Skin epidermis (tissue), 12 donors: ENCODE measurements at regions not wholly inside any gene's neighbourhood (a gene's known extent, or its start where the extent isn't known, plus 50 kb on each side); places are given as distances from the start of the nearest gene placed in this dataset.
"Not testable (repeated sequence)": the region's sequence is repeated elsewhere in the genome, so short reads cannot be mapped to it uniquely, and the experiment has no call there.

Source experiments
- H3K27ac ChIP-seq, 21 experiments: fragments of 200-600 bp; sonication (generic) in 11 of 21; one replicate each; pipeline ENCODE4 v1.5.0; 2020; ENCODE audit warnings: mild to moderate bottlenecking in 3 of 21, inconsistent platforms in 2 of 21, moderate library complexity in 2 of 21
- H3K4me3 ChIP-seq, 7 experiments: fragments of 200-600 bp; sonication (generic) in 2 of 7; one replicate each; pipeline ENCODE4 v1.5.0; 2020; ENCODE audit warnings: inconsistent platforms in 2 of 7, mild to moderate bottlenecking in 2 of 7, moderate library complexity in 1 of 7

DNA sequence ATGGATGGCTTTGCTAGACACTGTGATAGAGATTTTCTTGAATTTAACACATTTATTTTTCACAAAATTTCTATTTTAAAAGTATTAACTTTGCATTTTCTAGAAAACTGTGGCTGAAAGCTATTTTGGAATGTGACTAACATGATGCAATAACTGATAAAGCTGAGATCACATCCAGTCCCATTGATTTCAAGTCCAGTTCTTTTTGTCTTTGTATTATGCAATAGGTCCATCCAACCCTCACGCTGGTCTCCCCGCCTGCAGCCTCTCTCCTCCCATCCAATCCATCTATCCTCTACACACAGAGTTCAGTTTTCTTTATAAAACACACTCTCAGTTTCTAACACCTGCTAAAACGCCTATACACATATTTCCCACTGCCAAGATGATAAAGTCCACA lies 178.8 kb downstream of the CNTN3 start:
- Histone ChIP-seq H3K4me3 (no peak overlapping the region), H3K27ac (no peak overlapping the region)

DNA sequence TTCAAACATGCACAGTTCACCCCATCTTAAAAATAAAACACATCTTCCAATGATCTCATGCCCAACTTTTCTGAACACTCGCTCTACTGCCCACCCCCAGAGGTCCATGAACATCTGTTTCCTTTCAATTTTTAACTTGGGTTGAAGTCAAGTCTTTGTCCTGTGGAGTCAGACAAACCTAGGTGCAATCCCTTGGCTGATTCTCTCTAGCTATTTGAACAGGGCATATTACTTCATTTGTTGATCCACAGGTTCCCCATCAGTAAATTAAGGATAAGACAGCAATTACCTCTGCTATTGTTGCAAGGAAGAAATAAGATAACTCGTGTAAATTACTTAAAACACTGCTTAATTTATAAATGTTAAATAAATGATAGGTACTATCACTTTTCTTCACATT lies 180.1 kb downstream of the CNTN3 start:
- Histone ChIP-seq H3K27ac (no peak overlapping the region), H3K4me3 (no peak overlapping the region)

DNA sequence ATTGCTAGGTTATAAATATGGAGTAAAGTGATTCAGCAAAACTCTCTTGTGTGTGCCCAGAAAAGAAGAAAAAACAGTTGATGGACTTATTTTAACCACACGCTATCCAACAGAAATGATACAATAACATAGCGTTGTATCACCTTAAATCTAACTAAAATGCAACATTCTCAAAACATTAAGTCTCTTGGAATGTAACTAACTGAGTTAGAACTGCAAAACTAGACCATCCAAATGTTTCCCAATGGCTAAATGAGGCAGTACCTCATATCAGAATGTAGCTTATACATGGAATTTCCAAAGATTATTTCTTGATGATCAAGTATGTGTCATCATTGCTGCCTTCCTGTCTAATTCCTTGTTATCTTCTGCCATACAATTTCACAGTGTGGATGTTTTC lies 187.9 kb downstream of the CNTN3 start:
- H3K27ac ChIP-seq, result no peak overlapping the region

GRCh38 chr3:74423867-74424266 lies 190.6 kb downstream of the CNTN3 start:
- H3K27ac ChIP-seq, result peak overlapping the region in 3 of 21 experiments; percentile 24 to 30 (median 26)
- no peak overlapping the region for H3K4me3 ChIP-seq

More for the DNA sequence above, 187.9 kb downstream of the CNTN3 start:
- no peak overlapping the region for H3K4me3 ChIP-seq

DNA sequence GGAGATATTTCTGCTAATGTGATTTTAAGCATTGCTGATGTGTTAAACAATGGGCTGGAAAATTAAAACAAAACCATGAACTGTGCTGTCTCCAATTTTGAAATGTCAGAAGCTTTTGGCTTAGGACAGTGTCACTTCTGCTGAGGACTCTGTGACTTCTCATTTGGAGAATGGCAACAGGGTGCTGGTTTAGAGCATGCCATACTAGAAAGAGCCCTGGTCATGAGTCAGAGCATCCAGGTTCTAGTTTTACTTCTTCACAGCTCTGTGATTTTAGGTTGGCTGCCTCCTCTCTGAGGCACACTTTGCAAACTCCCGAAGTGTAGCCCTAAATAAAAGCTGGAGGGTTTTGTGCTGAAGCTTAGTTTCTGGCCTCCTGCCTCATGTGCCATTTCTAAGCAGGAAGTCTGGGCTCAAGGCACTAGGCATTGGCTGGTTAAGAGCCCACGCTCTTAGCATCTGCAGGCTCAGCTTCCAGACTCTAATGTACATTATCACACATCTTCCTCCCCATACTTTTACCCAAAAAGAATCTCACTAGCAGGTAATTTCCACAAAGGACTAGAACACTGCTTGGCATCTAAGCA lies 193.8 kb downstream of the CNTN3 start:
- H3K4me3 ChIP-seq, result no peak overlapping the region
- H3K27ac ChIP-seq, result no peak overlapping the region

DNA sequence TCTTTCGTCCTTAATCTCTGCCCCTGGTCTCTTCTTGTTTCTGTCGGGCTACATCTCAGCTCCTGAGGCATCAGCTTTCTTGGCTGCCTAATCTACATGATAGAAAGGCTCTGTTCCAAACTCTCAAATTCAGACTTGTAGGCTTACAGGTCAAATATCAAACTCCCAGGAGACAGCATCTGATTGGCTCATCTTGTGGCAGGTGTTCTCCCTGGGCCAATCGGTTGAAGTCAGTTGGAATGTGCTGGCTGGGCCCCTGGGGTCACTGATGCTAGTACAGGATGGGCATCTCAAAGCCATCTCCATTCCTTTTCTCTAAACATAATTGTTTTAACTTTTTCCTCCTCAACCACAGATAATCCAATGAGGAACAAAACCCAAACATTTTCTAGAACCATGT lies 198.7 kb downstream of the CNTN3 start:
- Histone ChIP-seq H3K4me3 (no peak overlapping the region), H3K27ac (no peak overlapping the region)

GRCh38 chr3:74413547-74414241 lies 200.8 kb downstream of the CNTN3 start:
- Histone ChIP-seq H3K4me3 (no peak overlapping the region), H3K27ac (no peak overlapping the region)

DNA sequence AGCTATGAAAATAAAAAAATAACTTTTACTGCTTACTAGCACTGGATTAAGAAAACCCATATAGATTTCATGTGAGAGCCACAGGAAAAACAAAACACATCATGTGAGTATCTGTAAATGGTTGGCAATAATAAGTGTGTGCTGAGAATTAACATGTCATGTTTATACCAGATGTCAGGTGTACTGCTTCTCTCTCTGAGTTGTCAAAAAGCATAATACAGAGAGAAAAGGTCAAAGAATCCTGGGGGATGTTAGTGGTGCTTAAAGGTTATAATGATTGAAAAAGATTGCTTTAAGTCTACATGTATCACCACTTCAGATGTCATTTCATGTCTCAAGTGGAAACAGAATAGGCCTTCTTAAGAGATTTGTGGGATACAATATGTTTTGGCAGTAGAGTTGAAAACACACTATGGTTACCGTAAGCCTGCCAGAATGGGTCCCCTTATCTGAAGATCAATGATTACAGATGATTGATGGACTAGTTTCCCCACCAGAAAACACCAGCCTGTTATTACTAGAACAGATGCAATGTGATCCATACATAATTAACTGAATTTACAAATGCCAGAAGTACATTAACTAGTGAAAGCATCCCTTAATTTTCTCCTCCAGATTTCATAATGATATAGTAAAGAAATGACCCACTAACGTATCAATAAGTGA lies 204.1 kb downstream of the CNTN3 start:
- H3K27ac ChIP-seq, result no peak overlapping the region
- no peak overlapping the region for H3K4me3 ChIP-seq

GRCh38 chr3:74409066-74409465 lies 205.4 kb downstream of the CNTN3 start:
- H3K27ac ChIP-seq, result no peak overlapping the region
- no peak overlapping the region for H3K4me3 ChIP-seq

DNA sequence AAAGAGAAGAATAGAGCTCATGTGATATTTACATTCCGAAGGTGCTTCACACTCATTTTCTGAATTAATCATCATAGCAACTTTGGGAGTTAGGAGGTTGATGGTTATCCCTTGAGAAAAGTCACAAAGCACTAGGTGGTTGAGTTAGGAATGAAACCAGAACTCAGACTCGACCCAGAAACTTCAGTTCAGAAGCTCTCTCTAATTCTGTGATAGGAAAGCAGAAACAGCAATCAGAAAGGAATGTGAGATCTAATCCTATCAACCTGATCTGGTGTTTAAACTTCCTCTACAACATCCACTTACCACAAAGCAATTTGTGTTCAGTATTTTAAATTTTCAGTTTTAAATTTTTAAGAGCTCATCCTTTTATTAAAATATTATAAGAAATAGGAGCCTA lies 211.2 kb downstream of the CNTN3 start:
- Histone ChIP-seq H3K27ac (no peak overlapping the region), H3K4me3 (no peak overlapping the region)

- no peak overlapping the region for H3K4me3 ChIP-seq
- no peak overlapping the region for H3K27ac ChIP-seq
These were observed 211.6 kb downstream of the CNTN3 start for GRCh38 chr3:74402821-74403220.

DNA sequence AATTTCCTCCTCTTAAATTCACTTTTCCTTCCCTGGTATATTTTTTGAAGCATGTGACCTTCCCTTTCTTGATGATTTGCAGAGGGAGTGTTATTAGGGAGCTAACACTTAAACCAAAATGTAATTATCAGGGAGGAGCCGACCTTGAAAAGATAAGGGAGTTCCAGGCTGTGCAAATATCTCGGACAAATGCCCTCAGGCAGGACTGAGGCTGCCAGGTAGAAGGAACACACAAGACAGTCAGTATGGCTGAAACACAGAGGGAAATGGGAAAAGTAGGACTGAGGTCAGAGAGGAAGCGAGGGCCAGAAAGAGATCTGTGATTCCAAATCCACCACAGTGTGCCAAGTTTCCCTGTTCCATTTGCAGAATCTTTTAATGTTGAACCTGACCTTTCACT lies 221.0 kb downstream of the CNTN3 start:
- no peak overlapping the region for H3K27ac ChIP-seq
- H3K4me3 ChIP-seq, result no peak overlapping the region

- Histone ChIP-seq H3K4me3 (no peak overlapping the region), H3K27ac (no peak overlapping the region)
These were observed 224.2 kb downstream of the CNTN3 start for GRCh38 chr3:74390121-74390877.

- Histone ChIP-seq H3K27ac (no peak overlapping the region), H3K4me3 (no peak overlapping the region)
These were observed 227.2 kb downstream of the CNTN3 start for GRCh38 chr3:74387111-74387735.

DNA sequence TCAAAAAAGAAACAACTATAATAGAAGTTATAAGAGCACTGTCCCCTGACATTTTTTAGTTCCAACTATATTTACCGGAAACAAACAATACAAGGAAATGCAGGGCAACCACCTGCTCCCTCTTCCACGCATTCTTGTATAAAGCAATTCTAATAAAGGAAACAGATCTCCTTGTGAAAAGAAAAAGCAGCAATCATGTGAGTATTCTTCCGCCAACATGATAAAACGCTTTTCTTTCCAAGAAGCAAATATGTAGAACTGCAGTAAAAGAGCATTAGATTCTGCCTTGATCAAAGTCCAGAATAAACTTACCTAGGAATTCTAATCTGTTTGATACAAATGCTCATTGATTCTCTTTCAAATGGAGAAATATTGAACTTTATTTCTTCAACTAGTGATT lies 230.3 kb downstream of the CNTN3 start:
- H3K27ac ChIP-seq, result no peak overlapping the region

DNA sequence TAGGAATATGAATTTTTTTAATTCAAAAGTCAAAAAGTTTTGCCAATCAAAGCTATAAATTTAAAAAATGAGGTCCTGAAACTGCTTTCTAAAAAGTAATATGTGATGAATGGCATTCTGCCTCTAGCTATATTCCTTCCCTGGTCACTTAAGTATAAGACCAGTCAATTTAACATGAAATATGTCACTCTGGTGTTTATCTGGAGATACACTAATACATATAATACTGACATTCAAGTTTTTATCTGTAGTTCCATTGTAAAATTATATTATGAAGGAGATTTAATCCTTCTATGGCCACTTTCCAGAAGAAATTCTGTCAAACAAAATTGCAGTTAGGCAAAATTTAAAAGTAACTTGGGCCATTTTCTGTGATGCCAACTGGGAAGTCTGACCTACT lies 236.8 kb downstream of the CNTN3 start:
- Histone ChIP-seq H3K4me3 (no peak overlapping the region), H3K27ac (no peak overlapping the region)

More for the DNA sequence above, 230.3 kb downstream of the CNTN3 start:
- no peak overlapping the region for H3K4me3 ChIP-seq

DNA sequence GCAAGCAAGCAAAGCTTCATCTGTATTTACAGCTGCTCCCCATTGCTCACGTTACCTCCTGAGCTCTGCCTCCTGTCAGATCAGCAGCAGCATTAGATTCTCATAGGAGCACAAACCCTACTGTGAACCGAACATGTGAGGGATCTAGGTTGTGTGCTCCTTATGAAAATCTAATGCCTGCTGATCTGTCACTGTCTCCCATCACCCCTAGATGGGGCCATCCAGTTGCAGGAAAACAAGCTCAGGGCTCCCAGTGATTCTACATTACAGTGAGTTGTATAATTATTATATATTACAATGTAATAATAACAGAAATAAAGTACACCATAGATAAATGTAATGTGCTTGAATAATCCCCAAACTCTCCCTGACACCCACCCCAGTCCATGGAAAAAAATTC lies 238.1 kb downstream of the CNTN3 start:
- H3K27ac ChIP-seq, H3K4me3 ChIP-seq: not testable (repeated sequence)

GRCh38 chr3:74375653-74376052 lies 238.8 kb downstream of the CNTN3 start:
- Histone ChIP-seq H3K27ac (no peak overlapping the region), H3K4me3 (no peak overlapping the region)

DNA sequence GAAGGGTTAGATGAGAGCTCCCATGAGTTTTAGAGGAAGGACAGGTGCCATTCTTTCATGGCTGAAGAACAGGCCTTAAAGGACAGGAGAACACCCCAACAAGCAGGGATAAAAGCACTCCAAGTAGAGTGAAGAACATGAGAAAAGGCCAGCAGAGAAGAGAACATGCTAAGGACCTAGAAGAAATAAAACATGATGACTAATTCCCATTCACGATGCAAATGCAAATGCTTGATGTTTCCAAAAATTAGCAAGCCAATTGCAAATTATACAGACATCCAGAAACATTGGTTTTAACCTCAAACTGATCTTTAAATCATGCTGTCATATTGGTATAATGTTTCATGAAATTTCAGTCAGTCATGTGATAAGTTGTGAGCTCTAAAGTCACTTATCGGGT lies 241.7 kb downstream of the CNTN3 start:
- H3K4me3 ChIP-seq, result no peak overlapping the region
- H3K27ac ChIP-seq, result no peak overlapping the region

DNA sequence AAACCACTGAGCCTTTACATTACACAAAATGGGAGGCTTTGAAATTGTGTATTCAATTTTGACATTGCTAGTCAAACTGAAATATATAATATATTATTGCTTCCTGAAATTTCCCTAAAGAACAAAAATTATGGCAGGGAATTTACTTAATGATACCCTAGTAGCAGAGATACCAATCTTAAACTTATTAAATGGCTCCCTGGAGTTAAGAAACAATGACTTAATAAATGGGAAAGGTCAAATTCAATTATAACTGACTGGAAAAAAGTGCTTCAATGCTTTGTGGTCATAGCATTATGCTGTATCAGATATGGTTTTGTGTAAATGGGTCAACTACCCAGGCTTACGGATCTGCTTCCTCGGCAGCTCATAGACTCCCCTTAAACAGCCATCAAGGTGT lies 244.1 kb downstream of the CNTN3 start:
- Histone ChIP-seq H3K4me3 (no peak overlapping the region), H3K27ac (no peak overlapping the region)
